Right lobe of liver (tissue), 6 donors: ENCODE measurements at regions not wholly inside any gene's neighbourhood (a gene's known extent, or its start where the extent isn't known, plus 50 kb on each side); places are given as distances from the start of the nearest gene placed in this dataset.

Source experiments
- ATAC-seq, 4 donors: fragments of 200-7000 bp; cut with Tn5 transposase; one replicate each; pipeline ENCODE4 v1.9.1; 2020; ENCODE audit warnings: mild to moderate bottlenecking in 4 of 4, moderate library complexity in 4 of 4
- DNase-seq, 3 donors: peaks; one replicate each; pipeline ENCODE4 v3.0.0-alpha.2; 2020
- H3K27ac ChIP-seq, 3 donors: fragments of 200-600 bp; one replicate each; pipeline ENCODE4 v1.8.0; 2022
- H3K27me3 ChIP-seq, 2 donors: fragments of 200-600 bp; one replicate each; pipeline ENCODE4 v1.8.0; 2022
- H3K36me3 ChIP-seq, 4 donors: fragments of 200-600 bp; sonication (generic) in 1 of 4; one replicate each; pipeline versions ENCODE4 v1.5.1 to v1.8.0; 2017 to 2022; ENCODE audit warnings: control low read depth in 1 of 4
- H3K4me1 ChIP-seq, 4 donors: fragments of 200-600 bp; sonication (generic) in 1 of 4; one replicate each; pipeline versions ENCODE4 v1.5.1 to v1.8.0; 2017 to 2022; ENCODE audit warnings: control low read depth in 1 of 4
- H3K4me3 ChIP-seq, 3 donors: fragments of 200-600 bp; one replicate each; pipeline ENCODE4 v1.8.0; 2022
- H3K9me3 ChIP-seq, 4 donors: fragments of 200-600 bp; sonication (generic) in 1 of 4; one replicate each; pipeline versions ENCODE4 v1.5.1 to v1.8.0; 2017 to 2022; ENCODE audit warnings: control low read depth in 1 of 4
- CTCF ChIP-seq, 4 donors: fragments of 200-600 bp in 3 of 4; fragments of 450-650 bp in 1 of 4; IDR thresholded peaks; one replicate each; pipeline versions ENCODE4 v1.5.1 to v1.8.0; 2016 to 2022; ENCODE audit warnings: antibody characterized with exemption in 4 of 4, mild to moderate bottlenecking in 2 of 4
- POLR2A ChIP-seq: fragments of 450-650 bp; IDR thresholded peaks from one replicate; pipeline ENCODE4 v1.6.1; 2017; ENCODE audit warnings: antibody characterized with exemption, mild to moderate bottlenecking
- WGBS: methylation state at CpG from one replicate; pipeline ENCODE4 v1.1.6; 2018; ENCODE audit warnings: low coverage, low lambda C conversion rate; ENCODE audit not compliant: insufficient coverage; ENCODE audit errors: missing lambda C conversion rate; 5-methylcytosine and 5-hydroxymethylcytosine counted together
- intact Hi-C, 2 donors: fragments of 100-400 bp; cut with DNase I; formaldehyde crosslinking; loops; one replicate each; pipeline versions ENCODE4 v1.11.2 to v1.14.1; 2022
- donor health status: DM: no; HTN: yes; CAD: no.
- donor health status: DM: no; HTN: no; CAD: no.
- donor health status: DM: no; HTN: no; CAD: no.
- donor health status: DM: no; HTN: yes; CAD: no.
- donor health status: DM: no; HTN: yes; CAD: no.

GRCh38 chr5:74085782-74086181 is 459.8 kb downstream of the ARHGEF28 start:
- Histone ChIP-seq H3K27me3 (no peaks in the 10 kb centered on the region), H3K27ac (no peak overlapping the region), H3K4me1 (no peaks in the 10 kb centered on the region), H3K4me3 (no peak overlapping the region), H3K9me3 (no peaks in the 10 kb centered on the region), H3K36me3 (no peaks in the 10 kb centered on the region)
- WGBS: 83% methylated on average over 2 of the region's 2 CpGs
- no peak for ATAC-seq
- intact Hi-C loops: no loop called here
- TF ChIP-seq CTCF (IDR thresholded peaks at IDR 0.05): no peak
- DNase-seq: no peak

- DNase-seq: no peak
- Histone ChIP-seq H3K27me3 (no peaks in the 10 kb centered on the region), H3K36me3 (no peaks in the 10 kb centered on the region), H3K27ac (no peak overlapping the region), H3K4me1 (no peaks in the 10 kb centered on the region), H3K4me3 (no peak overlapping the region), H3K9me3 (no peaks in the 10 kb centered on the region)
- TF ChIP-seq POLR2A (no peak), CTCF (IDR thresholded peaks at IDR 0.05) (no peak)
- intact Hi-C loops: no loop called here
- no peak for ATAC-seq
- 64% methylated on average over 4 of the region's 4 CpGs for WGBS
Measured at GRCh38 chr5:74085186-74085585, 459.2 kb downstream of the ARHGEF28 start.

- no peak for TF ChIP-seq POLR2A
- no peak for TF ChIP-seq CTCF (IDR thresholded peaks at IDR 0.05)
- DNase-seq (no peak), ATAC-seq (no peak)
- H3K36me3 ChIP-seq: no peaks in the 10 kb centered on the region
- no peaks in the 10 kb centered on the region for H3K27me3 ChIP-seq
- no peak overlapping the region for H3K4me3 ChIP-seq
- 30% methylated on average over 2 of the region's 3 CpGs for WGBS
- no peak overlapping the region for H3K27ac ChIP-seq
- intact Hi-C loops: no loop called here
- H3K9me3 ChIP-seq: no peaks in the 10 kb centered on the region
- no peaks in the 10 kb centered on the region for H3K4me1 ChIP-seq
Measured at GRCh38 chr5:74083096-74083791, 457.2 kb downstream of the ARHGEF28 start.

GRCh38 chr5:74082512-74083055 is 456.6 kb downstream of the ARHGEF28 start:
- no peak for TF ChIP-seq POLR2A
- no peak for TF ChIP-seq CTCF (IDR thresholded peaks at IDR 0.05)
- 87% methylated on average over 4 of the region's 4 CpGs for WGBS
- intact Hi-C loops: no loop called here
- ATAC-seq: no peak
- no peaks in the 10 kb centered on the region for H3K27me3 ChIP-seq
- H3K4me1 ChIP-seq: no peaks in the 10 kb centered on the region
- H3K27ac ChIP-seq: no peak overlapping the region
- H3K4me3 ChIP-seq: no peak overlapping the region
- DNase-seq: no peak
- no peaks in the 10 kb centered on the region for H3K36me3 ChIP-seq
- H3K9me3 ChIP-seq: no peaks in the 10 kb centered on the region
